ENCODE measurements at regions not wholly inside any gene's neighbourhood (a gene's known extent, or its start where the extent isn't known, plus 50 kb on each side); places are given as distances from the start of the nearest gene placed in this dataset.

DNA sequence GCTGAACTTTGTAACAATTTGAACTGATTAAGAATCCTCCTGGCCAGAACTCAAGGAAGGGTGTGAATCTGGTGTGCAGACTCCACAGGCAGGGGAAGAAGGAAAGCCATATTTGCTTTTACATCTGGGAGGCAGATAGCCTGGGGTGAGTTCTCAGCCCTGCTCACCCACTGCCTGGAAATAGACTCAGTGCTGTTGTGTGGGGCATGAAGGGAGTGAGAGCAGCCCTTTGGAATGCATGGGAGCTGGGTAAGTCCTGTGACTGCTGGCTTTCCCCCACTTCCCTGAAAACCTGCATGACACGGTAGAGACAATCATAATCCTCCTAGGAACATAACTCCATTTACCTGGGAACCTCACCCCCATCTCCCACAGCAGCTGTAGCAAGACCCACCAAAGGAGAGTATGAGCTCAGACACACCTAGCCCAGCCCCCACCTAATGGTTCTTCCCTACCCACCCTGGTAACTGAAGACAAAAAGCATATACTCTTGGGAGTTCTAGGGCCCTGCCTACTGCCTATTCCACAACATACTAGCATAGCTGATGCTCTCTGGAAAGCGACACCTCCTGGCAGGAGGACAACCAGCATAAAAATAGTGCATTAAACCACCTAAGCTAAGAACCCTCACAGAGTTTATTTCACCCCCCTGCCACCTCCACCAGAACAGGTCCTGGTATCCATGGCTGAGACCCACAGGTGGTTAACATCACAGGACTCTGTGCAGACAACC, 59.3 kb upstream of the UBQLN2 start:
- no peak overlapping the region for H3K4me3 ChIP-seq
- intact Hi-C loops (cut with DNase I; ENCODE audit: low total_unique reads), result no loop called here
- H3K9me3 ChIP-seq, result peaks cover 0 to 15% (median under 1%) of the 10 kb centered on the region in 8 donors
- no peak for DNase-seq
- 59 to 96% (median 81%) methylated on average over 2 of the region's 2 CpGs for WGBS, 5 donors
- H3K4me1 ChIP-seq, result no peaks in the 10 kb centered on the region
- no peak for TF ChIP-seq CTCF (IDR thresholded peaks at IDR 0.05 in 8 of 11, conservative IDR thresholded peaks at IDR 0.05 in 3 of 11)
- TF ChIP-seq POLR2AphosphoS5 (IDR thresholded peaks at IDR 0.05), result no peak
- TF ChIP-seq POLR2A (IDR thresholded peaks at IDR 0.05), result no peak
- no peaks in the 10 kb centered on the region for H3K36me3 ChIP-seq
- H3K27ac ChIP-seq, result no peak overlapping the region
- peaks cover 0 to 33% (median 0%) of the 10 kb centered on the region in 7 donors for H3K27me3 ChIP-seq (replicated peaks in 1 of 7)

DNA sequence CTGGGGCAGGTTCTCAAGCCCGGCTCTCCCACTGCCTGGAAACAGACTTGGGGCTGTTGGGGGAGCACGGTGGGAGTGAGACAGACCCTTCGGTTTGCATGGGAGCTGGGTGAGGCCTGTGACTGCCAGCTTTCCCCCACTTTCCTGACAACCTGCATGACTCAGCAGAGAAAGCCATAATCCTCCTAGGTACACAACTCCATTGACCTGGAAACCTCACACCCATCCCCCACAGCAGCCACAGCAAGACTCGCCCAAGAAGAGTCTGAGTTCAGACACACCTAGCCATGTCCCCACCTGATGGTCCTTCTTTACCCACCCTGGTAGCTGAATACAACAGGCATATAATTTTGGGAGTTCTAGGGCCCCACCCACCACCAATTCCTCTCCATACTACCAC, 57.6 kb upstream of the UBQLN2 start:
- Histone ChIP-seq H3K4me1 (no peaks in the 10 kb centered on the region), H3K4me3 (no peak overlapping the region), H3K27me3 (replicated peaks in 1 of 7) (peaks cover 0 to 27% (median 0%) of the 10 kb centered on the region in 7 donors), H3K36me3 (no peaks in the 10 kb centered on the region), H3K27ac (no peak overlapping the region), H3K9me3 (peaks cover 0 to 24% (median 6%) of the 10 kb centered on the region in 8 donors)
- 71 to 98% (median 80%) methylated on average over 3 to 4 of the region's 4 CpGs for WGBS, 5 donors
- intact Hi-C loops (cut with DNase I; ENCODE audit: low total_unique reads), result no loop called here
- no peak for DNase-seq
- TF ChIP-seq POLR2A (IDR thresholded peaks at IDR 0.05), result no peak
- no peak for TF ChIP-seq CTCF (IDR thresholded peaks at IDR 0.05 in 8 of 11, conservative IDR thresholded peaks at IDR 0.05 in 3 of 11)
- TF ChIP-seq POLR2AphosphoS5 (IDR thresholded peaks at IDR 0.05), result no peak

All from spleen (tissue), 11 donors.